ENCODE measurements at regions not wholly inside any gene's neighbourhood (a gene's known extent, or its start where the extent isn't known, plus 50 kb on each side); places are given as distances from the start of the nearest gene placed in this dataset.

GRCh38 chr5:62127098-62127736 lies 178.8 kb upstream of the KIF2A start:
- no peak for TF ChIP-seq CTCF (IDR thresholded peaks at IDR 0.05; ENCODE audit: unreplicated experiment)
- H3K9me3 Mint-ChIP-seq (ENCODE audit: low read depth, unreplicated experiment) = no peaks in the 10 kb centered on the region
- no TSS peak for BruUV-seq (replicated peaks)
- H3K4me1 Mint-ChIP-seq (ENCODE audit: low read depth, unreplicated experiment) = no peaks in the 10 kb centered on the region
- H3K36me3 Mint-ChIP-seq (ENCODE audit: insufficient read depth, unreplicated experiment) = no peaks in the 10 kb centered on the region
- H3K27me3 Mint-ChIP-seq (ENCODE audit: unreplicated experiment) = peaks cover 64% of the 10 kb centered on the region
- H3K4me3 Mint-ChIP-seq (ENCODE audit: low read depth, unreplicated experiment) = no peak overlapping the region
- CTCF ChIA-PET = no interaction called here
- H3K27ac Mint-ChIP-seq (ENCODE audit: unreplicated experiment) = no peak overlapping the region
- intact Hi-C loops (cut with micrococcal nuclease; ENCODE audit: unreplicated experiment) = no loop called here
- DNase-seq = no peak

- CTCF ChIA-PET = no interaction called here
- no peak overlapping the region for H3K4me3 Mint-ChIP-seq (ENCODE audit: low read depth, unreplicated experiment)
- TF ChIP-seq CTCF (IDR thresholded peaks at IDR 0.05; ENCODE audit: unreplicated experiment) = no peak
- H3K27ac Mint-ChIP-seq (ENCODE audit: unreplicated experiment) = no peak overlapping the region
- H3K27me3 Mint-ChIP-seq (ENCODE audit: unreplicated experiment) = peaks cover 54% of the 10 kb centered on the region
- H3K9me3 Mint-ChIP-seq (ENCODE audit: low read depth, unreplicated experiment) = no peaks in the 10 kb centered on the region
- no peaks in the 10 kb centered on the region for H3K4me1 Mint-ChIP-seq (ENCODE audit: low read depth, unreplicated experiment)
- H3K36me3 Mint-ChIP-seq (ENCODE audit: insufficient read depth, unreplicated experiment) = no peaks in the 10 kb centered on the region
- DNase-seq = no peak
- no TSS peak for BruUV-seq (replicated peaks)
- intact Hi-C loops (cut with micrococcal nuclease; ENCODE audit: unreplicated experiment) = no loop called here
These were observed 175.9 kb upstream of the KIF2A start for GRCh38 chr5:62130107-62130506.

GRCh38 chr5:62132276-62132675 lies 173.7 kb upstream of the KIF2A start:
- no peaks in the 10 kb centered on the region for H3K36me3 Mint-ChIP-seq (ENCODE audit: insufficient read depth, unreplicated experiment)
- intact Hi-C loops (cut with micrococcal nuclease; ENCODE audit: unreplicated experiment) = no loop called here
- DNase-seq = no peak
- CTCF ChIA-PET = no interaction called here
- no peak overlapping the region for H3K4me3 Mint-ChIP-seq (ENCODE audit: low read depth, unreplicated experiment)
- H3K4me1 Mint-ChIP-seq (ENCODE audit: low read depth, unreplicated experiment) = no peaks in the 10 kb centered on the region
- no peak overlapping the region for H3K27ac Mint-ChIP-seq (ENCODE audit: unreplicated experiment)
- BruUV-seq (replicated peaks) = no TSS peak
- peaks cover 61% of the 10 kb centered on the region for H3K27me3 Mint-ChIP-seq (ENCODE audit: unreplicated experiment)
- no peaks in the 10 kb centered on the region for H3K9me3 Mint-ChIP-seq (ENCODE audit: low read depth, unreplicated experiment)
- TF ChIP-seq CTCF (IDR thresholded peaks at IDR 0.05; ENCODE audit: unreplicated experiment) = no peak

GRCh38 chr5:62133426-62133825 lies 172.6 kb upstream of the KIF2A start:
- Mint-ChIP-seq H3K27me3 (ENCODE audit: unreplicated experiment) (peaks cover 60% of the 10 kb centered on the region), H3K27ac (ENCODE audit: unreplicated experiment) (no peak overlapping the region), H3K9me3 (ENCODE audit: low read depth, unreplicated experiment) (no peaks in the 10 kb centered on the region), H3K4me1 (ENCODE audit: low read depth, unreplicated experiment) (no peaks in the 10 kb centered on the region), H3K36me3 (ENCODE audit: insufficient read depth, unreplicated experiment) (no peaks in the 10 kb centered on the region), H3K4me3 (ENCODE audit: low read depth, unreplicated experiment) (no peak overlapping the region)
- no TSS peak for BruUV-seq (replicated peaks)
- DNase-seq = no peak
- CTCF ChIA-PET = interaction anchor here (0.9 kb wide), 1 partner anchor 90 kb away, joined by 9 read pairs; no protein-coding TSS in a partner anchor
- no peak for TF ChIP-seq CTCF (IDR thresholded peaks at IDR 0.05; ENCODE audit: unreplicated experiment)
- intact Hi-C loops (cut with micrococcal nuclease; ENCODE audit: unreplicated experiment) = no loop called here
